Ramos (cell line): ENCODE measurements at regions not wholly inside any gene's neighbourhood (a gene's known extent, or its start where the extent isn't known, plus 50 kb on each side); places are given as distances from the start of the nearest gene placed in this dataset.

ENCODE experiments used
- in situ Hi-C: fragments of 300-500 bp; cut with MboI; formaldehyde crosslinking; loops from one replicate; pipeline ENCODE4 v1.14.3; 2022; ENCODE audit warnings: low sequenced_read_pairs; ENCODE audit not compliant: unreplicated experiment

DNA sequence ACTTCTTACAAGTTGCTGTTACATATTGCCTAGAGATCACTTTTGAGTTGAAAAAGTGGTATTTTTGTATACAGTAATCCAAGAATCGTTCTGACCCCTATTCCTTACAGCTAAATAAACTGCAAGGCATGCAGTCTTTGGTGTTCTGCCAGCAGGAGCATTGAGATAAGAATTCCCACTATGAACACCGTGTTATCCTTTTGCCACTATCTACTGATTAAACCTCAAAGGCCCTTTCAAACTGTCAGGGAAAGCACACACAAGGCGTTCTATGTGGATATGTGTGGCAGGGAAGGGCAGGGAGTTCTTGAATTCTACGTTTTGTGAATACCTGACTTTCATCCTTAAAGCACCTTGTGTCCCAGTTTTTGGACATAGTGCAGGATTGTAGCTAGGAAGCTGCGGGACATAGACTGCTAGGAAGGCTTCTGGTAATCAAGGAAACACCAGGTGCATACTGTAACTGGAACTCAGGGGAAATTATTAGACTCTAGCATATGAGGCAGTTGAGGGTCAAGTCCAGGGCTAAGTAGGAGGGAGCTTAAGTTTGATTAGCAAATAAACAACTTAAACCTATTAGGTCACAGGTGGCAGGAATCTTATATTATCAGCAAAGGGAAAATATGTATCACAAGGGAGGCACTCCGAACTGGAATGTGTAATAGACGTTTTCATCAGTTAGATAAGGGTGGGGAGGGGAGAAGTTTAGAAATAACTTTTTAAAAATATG lies 506.6 kb downstream of the RNF144B start:
- in situ Hi-C loops = no loop called here

DNA sequence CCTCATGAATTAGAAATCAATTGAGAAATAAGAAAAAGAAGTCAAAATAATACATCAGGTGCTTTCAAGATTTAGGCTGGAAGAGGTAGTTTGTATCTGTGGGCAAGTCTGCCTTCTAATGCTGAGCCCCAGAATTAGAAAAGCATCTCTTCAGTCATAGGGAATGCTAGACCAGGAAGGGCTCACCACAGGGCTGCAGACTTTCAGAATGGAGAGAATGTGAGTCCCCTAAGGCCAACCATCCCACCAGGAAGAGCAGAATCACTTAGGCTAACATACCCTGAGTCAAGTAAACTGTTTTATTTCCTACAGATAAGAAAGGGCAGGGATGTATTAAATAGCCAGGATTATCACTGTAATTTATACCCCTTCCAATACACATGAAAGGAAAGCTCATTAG lies 510.2 kb downstream of the RNF144B start:
- in situ Hi-C loops = no loop called here

DNA sequence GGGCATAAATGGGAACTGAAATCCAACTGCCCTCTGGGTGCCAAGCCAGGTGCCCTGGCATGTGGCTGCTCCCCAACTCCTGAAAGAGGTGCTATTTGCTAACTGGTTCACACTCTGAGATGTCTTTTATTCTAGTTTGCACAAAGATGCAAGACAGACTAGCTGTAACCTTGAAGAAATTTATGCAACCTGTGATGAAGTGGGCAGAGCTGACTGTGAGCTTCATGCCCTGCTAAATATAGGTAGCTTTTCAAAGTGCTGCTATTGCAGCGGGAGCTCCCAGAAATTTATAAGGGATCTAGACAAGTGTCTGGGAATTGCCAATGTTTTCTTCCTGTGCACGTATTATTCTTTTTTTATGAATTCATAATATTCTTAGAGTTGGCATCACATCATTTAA lies 517.5 kb downstream of the RNF144B start:
- in situ Hi-C loops = no loop called here

DNA sequence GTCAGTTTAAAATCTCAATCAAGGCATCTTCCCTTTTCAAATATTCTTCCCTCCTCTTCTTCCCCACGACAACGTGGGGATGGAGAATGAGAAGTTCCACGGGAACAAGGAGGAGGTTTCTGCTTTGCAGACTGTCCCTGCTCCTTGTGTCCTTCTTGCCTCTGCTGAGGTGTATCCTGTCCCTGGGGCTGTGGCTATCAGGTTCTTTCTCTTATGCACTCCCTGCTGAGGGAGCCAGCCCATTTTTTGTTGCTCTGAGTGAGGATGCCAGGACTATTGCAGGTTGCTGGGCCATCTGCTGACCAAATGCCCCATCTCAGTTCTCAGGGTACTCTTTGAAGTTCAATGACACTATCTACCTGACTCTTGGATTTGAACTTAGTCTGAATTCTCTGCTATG lies 533.6 kb downstream of the RNF144B start:
- in situ Hi-C loops = no loop called here

DNA sequence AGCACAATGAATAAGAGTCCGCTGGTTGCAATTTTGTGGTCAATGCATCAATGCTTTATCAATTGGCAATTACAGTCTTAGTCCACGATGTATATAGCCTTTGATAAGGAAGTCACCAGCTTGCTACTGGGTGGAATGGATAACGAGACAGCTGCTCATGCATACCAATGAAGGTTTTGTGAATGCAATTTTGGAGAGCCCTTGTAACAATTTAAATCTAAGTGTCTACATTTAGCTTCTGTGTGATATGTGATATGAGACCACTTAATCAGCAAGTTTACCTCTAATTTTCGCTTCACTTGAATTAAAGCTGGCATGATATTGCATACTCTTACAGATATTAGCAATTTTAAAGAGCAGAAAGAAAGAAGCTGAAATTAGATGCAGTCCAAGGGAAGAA lies 543.9 kb downstream of the RNF144B start:
- in situ Hi-C loops = no loop called here

DNA sequence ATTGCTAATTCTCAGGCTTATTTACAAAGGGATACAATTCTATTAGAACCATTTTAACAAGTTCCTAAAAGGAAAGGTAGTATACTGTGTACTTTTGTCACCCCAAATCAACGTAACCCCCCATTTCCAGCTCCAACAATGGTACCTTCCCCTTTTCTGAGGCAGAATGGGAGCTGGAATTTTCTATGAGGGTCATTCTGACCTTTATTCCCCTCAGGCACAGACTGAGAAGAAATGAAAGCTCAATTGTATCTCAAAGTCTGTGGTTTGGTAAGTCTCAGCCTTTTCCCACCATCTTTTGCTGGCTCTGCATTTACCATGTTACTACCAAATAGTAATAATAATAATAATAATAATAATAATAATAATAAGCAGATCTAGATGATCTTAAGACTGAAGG lies 571.0 kb downstream of the RNF144B start:
- in situ Hi-C loops = no loop called here

DNA sequence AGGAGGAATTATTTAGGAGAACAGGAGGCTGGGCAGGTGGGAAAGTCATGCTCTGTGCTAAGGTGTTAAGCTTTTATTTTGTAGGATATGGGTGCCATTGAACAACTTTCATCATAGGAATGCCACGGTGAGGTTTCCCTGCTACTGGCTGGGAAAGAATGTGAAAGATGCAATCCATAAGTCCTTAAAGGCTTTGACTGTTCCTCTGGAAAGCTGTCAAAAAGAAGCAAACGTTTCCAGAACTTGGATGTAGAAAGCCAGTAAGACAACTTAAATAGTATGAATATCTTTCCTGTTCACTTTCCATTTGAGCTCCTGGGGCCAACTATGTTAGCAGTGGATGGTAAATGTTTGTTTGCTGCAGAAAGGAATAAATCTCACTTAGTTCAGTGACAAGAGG lies 574.4 kb downstream of the RNF144B start:
- in situ Hi-C loops = no loop called here

DNA sequence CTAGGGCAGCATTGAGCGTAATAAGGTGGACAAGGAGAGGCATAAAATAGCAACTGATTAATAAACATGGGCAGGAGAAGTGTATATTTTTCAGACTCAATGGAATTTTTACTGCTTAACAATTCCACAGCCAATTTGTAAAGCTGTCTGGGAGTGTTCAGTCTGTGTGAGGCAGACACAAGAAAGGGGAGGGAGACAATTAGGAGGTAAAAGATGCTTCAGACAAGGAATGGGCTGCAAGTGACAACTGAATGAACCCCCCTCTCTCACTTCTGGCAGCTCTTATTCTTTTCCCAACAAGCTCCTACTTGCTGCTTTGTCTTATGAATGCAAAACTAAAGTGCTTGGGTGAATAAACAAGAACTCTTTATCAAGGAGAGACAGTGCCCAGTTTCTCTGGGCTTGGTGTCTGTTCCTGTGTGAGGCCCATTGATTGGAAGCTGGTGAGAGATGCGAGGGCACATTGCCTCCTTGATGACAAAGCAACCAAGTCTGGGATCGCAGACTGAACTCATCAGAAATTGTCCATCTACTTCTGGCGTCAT lies 575.3 kb downstream of the RNF144B start:
- in situ Hi-C loops = no loop called here

DNA sequence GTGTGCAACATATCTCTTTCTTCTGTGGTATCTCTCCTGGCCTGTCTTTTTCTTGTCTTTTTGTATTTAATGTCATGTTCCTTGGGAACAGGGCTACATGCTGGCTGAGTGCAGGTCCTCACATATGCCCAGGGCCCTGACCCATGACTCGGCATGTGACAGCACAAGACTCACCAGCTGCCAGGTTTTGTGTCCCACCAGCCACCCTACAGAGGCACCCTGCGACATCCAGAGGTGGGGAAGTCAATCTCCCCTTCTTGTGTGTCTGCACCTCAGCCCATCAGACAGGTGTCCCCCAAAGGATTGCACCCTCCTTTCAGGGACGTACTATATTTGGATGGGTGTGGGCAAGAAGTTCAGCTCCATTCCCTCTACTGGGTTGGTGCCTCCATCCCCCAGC lies 576.3 kb downstream of the RNF144B start:
- in situ Hi-C loops = no loop called here

DNA sequence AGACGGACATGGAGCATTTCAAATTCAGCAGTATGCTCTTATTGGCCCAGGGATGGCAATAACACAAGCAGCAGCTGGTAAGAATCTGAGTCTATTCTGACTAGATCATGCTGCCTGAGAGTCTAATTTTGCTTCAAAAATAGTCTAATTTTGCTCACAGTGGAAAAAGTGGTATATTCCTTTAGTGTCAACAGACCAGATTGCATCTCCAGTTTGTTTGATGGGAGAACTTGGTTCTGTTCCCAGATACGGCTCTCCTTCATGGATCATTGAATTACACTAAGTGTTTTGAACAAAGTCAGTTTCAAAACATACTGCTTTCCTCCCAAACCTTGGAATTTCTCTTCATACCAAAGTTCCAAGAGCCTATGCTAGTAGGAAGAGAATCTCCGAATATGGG lies 586.1 kb downstream of the RNF144B start:
- in situ Hi-C loops = no loop called here

DNA sequence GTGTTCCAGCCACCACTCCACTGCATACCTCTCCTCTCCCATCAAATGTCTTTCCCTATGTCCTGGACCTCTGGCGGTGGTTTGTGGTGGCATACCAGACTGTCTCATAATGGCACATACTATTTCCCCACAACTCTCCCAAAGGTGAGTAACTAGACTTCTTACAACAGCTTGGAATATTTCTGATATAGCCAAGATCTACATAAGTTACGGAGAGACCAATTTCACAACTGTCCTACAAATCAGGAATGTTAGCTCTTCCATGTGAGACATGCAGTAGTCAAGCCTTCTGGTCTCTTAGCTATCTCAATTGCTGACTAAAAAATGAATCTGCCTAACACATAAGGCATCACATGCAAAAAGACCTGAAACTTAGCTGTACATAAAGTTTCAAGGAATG lies 588.9 kb downstream of the RNF144B start:
- in situ Hi-C loops = loop anchor here (25.0 kb wide), 1 partner anchor 911 kb away; no protein-coding TSS in a partner anchor

DNA sequence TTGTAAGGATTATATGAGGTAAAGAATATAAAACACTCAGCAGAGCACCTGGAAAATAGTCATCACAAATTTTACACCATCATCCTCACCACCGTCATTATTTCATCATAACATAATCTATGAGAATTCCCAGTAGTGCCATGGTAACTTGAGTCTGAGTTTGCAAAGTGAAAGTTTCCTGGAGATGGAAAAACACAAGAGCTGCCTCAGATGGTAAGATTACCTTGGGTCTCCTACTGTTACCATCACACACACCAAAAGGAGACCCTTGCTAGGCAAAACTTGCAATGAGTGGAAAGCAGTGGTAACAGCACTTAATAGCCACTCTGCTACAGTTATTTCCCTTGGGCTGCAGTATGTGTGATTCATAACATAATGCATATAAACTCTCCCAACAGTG lies 589.8 kb downstream of the RNF144B start:
- in situ Hi-C loops = loop anchor here (25.0 kb wide), 1 partner anchor 910 kb away; no protein-coding TSS in a partner anchor

DNA sequence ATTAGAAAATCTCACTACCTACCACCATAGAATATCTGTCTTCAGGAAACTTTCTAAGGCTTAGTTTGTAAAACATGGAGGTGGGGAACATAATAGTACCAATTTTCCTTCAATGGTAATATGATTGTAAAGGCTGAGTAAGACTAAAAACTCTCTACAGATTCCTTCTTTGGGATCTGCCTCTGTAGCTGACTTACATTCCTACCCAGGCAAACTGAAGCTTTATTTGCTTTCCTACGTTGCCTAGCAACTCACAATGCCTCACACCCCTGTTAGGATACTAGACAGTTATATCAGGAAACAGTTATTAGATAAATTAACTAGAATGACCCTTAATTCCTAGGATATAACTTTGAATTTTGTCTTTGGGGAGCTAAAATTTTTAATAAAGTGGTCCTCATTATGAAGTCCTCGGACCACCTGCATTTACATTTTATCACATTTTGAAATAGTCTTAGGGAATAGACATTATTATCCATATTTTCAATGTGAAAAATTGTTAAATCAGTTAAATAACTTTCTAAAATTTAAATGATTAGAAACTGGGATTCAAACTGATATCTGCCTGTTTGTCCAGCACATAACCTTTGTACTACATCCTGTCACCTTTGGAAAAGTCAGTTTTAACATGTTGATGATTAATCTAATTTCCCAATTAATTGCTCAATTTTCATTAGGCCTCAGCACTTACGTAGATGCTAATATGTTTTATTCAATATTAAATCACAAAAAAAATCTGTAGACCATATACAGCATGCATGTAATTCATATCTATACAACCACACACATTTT lies 591.4 kb downstream of the RNF144B start:
- in situ Hi-C loops = loop anchor here (25.0 kb wide), 1 partner anchor 909 kb away; no protein-coding TSS in a partner anchor

DNA sequence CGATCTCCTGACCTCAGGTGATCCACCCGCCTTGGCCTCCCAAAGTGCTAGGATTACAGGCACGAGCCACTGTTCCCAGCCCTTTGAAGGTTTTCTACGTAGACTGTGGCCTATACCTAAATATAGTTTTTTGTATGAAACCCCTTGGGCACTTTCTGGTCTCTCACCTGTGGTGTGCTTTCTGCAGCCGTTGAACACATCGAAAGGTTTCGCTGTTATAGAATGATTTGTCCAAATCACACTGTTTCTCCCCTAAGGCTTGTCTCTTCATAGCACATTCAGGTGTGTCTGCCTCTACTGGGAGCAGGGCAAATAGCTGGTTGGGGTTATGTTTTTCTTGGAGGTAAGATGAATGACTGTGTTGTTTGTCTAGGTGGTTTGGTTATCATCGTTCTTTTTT lies 597.9 kb downstream of the RNF144B start:
- in situ Hi-C loops = loop anchor here (25.0 kb wide), 1 partner anchor 902 kb away; no protein-coding TSS in a partner anchor

DNA sequence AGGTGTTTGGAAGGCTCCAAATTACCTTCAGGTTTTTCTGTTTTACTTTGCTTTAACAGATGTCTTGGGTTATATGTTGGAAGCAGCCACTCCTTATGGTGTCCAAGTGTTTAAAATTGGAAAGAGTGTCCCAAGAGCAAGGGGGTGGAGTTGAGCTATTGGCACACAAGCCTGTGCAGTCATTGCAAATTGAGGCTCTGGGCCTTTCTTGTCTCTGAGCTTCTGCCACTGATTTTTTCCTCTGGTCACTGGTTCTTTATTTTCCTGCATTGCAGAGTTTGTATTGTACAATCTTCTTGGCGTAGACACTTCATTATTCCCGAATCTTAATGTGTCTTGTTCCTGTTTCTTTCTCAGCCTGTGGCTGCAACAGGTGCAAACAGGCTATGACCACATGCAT lies 598.8 kb downstream of the RNF144B start:
- in situ Hi-C loops = loop anchor here (25.0 kb wide), 1 partner anchor 901 kb away; no protein-coding TSS in a partner anchor

DNA sequence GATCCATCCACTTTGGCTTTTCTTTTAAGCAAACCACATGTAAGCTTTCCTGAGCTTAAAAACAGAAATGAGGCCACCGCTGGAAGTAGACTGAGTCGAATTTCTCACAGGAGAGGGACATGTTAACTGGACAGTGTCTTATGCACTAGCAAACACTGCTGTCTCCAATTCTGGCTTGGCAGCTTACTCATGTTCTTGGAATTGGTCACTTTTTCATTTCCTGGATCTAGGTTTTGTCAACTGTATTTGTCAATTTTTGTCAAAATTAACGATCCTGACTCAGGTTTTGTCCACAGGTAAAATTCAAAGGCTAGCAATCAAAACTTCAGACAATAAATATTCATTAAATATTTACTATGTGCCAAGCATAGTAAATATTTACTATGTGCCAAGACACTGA lies 601.5 kb downstream of the RNF144B start:
- in situ Hi-C loops = loop anchor here (25.0 kb wide), 1 partner anchor 899 kb away; no protein-coding TSS in a partner anchor

DNA sequence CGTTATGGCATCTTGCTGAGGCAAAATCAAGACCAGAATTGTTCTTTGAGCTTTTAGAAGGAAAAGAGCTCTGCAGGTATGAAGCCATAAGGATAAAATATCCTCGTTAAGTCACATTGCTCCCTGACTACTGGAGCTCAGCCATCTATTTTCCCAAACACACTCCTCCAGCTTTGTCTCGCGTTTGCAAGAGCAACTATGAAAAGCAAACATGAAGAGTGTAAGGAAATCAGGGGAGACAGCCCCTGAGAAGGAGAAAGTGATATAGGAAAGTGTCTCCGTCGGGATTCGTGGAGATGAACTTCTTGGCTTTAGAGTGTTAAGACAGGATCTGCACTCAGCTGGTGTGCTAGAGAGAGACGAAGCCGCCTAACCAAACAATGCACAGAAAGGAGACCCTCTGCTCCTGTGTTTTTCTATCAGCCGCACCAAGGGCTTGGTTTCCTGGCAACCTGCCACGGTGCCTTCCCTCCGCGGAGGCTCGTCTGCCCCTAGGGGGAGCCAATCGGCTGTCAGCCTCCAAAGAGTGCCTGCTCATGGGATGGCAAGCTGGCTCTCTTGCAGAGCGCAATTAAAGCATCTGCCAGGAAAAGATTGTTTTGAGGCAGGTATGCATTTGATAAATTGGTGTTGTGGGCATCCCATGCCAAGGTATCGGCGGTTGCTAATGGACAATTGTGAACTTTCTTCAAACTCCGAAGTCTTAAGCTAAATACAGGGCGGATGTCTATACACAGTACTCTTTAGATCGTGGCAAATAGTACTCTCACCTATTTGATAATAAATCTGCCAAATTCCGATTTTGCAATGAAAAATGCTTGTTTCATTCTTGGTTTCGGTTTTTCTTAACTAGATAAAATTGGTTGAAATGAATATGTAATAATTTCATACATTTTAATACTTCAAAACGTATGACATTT lies 603.2 kb downstream of the RNF144B start:
- in situ Hi-C loops = loop anchor here (10.0 to 25.0 kb wide), 2 partner anchors 897 to 1064 kb away; no protein-coding TSS in a partner anchor

DNA sequence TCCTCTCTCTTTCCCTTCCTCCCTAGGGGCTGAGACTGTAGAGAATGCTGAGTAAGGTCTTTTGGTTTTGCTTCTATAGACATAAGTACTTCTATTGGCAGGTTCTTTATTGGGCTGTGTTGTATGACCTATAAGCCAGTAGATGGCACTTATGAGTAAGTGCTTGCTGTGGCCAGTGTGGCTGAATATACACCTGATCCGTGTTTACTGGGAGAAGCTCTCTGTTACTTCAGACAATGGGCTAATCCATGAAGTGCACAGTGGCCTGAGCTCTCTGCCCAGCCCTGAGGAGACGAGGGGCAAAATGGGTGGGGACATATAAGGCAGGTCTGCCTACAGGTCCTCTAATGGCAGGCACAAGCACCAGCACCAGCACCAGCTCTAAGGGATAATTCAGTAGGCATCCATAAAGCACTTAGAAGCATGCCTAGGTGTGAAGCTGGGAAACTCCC lies 610.3 kb downstream of the RNF144B start:
- in situ Hi-C loops = loop anchor here (10.0 to 25.0 kb wide), 2 partner anchors 890 to 1057 kb away; no protein-coding TSS in a partner anchor

DNA sequence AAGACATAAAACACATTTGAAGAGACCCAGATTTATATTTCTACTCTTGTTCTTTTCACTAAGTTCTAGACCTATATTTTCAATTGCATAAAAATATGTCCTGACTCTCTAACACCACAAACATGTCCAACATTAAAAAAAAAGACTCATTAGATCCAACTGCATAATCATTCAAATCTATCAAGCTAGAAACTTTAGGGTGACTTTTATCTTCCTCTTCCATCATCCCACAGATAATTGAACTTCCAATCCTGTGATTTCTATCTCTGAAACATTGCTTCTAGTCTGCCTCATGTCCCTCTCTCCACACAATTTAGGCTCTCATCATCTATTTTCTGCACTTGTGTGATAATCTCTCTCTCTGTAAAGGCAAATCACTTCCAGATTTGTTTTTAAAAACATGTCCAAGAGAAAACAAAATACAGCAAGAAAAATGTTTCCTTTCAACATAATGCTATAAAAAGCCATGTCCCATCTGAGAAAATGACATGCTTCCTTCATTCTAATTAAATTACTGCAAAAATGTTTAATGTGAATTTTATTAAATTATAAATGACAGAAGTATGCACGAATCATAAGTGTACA lies 615.9 kb downstream of the RNF144B start:
- in situ Hi-C loops = no loop called here
